ENCODE measurements at regions not wholly inside any gene's neighbourhood (a gene's known extent, or its start where the extent isn't known, plus 50 kb on each side); places are given as distances from the start of the nearest gene placed in this dataset.

DNA sequence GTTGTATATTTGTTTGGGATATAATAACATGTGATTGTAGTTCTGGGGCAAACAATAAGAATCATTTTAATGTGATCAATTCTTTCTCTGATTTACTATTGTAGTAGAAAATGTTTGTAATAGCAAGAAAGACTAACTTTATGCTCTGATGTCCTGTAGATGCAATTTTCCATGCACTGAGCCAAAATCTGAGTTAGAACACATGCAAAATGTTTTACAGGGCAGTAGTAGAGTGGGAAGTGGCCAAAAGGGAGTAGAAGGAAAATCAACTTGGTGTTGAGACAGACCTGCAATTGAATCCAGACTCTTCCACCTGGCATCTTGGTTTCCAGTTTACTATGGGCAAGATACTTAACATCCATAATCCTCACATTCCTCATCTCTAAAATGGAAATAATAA is 93.5 kb upstream of the BMP5 start:
- H3K9me3 Mint-ChIP-seq = no peaks in the 10 kb centered on the region
- Histone ChIP-seq H3K27ac (ENCODE audit: low read depth in 1 of 2, low read length in 2 of 2) (no peak overlapping the region), H3K9me3 (ENCODE audit: control insufficient read depth in 1 of 2, insufficient read depth in 1 of 2, low read length in 2 of 2) (peaks cover 0 to 6% of the 10 kb centered on the region in 2 experiments), H3K27me3 (ENCODE audit: control insufficient read depth in 1 of 2, insufficient read depth in 2 of 2, low read length in 2 of 2) (no peaks in the 10 kb centered on the region), H3K36me3 (ENCODE audit: insufficient read depth, low read length) (no peaks in the 10 kb centered on the region), H3K4me1 (ENCODE audit: insufficient read depth, low read length) (no peaks in the 10 kb centered on the region), H3K4me3 (ENCODE audit: low read length) (no peak overlapping the region)
- no peaks in the 10 kb centered on the region for H3K36me3 Mint-ChIP-seq (ENCODE audit: low read depth)
- no peak overlapping the region for H3K4me3 Mint-ChIP-seq
- no peak for TF ChIP-seq CTCF (IDR thresholded peaks at IDR 0.05)
- DNase-seq (no peak), ATAC-seq (ENCODE audit: poor library complexity) (no peak)
- POLR2A ChIA-PET = no interaction called here
- intact Hi-C loops (cut with DNase I, micrococcal nuclease) = loop anchor here in 1 of 2 experiments (5.0 kb wide), 1 partner anchor 68 kb away; no protein-coding TSS in a partner anchor
- H3K27ac Mint-ChIP-seq = no peak overlapping the region
- CTCF ChIA-PET = no interaction called here
- no peaks in the 10 kb centered on the region for H3K4me1 Mint-ChIP-seq (ENCODE audit: low read depth)
- H3K27me3 Mint-ChIP-seq = no peaks in the 10 kb centered on the region

DNA sequence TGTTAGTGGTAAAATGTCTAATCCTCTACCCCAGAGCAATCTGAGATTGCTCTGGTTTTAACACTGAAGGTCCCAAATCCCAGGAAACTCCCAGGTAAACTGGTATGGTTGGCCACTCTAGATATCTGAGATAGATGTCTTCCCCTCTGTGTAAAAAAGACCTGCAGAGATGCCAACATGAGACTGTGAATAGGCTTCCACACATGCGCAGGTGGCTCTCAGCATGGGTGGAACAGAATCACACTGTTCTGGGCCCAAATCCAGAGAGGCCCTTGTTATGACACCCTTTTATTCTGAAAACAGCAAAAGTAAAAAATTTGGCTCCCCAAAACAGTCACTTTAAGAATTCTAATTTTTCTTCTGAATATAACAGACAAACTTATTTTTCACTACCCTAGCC is 88.7 kb upstream of the BMP5 start:
- ChIA-PET CTCF (no interaction called here), POLR2A (no interaction called here)
- H3K36me3 Mint-ChIP-seq (ENCODE audit: low read depth) = no peaks in the 10 kb centered on the region
- peaks cover 0 to 10% of the 10 kb centered on the region in 2 experiments for H3K9me3 ChIP-seq (ENCODE audit: control insufficient read depth in 1 of 2, insufficient read depth in 1 of 2, low read length in 2 of 2)
- H3K4me1 ChIP-seq (ENCODE audit: insufficient read depth, low read length) = no peaks in the 10 kb centered on the region
- intact Hi-C loops (cut with DNase I, micrococcal nuclease) = no loop called here
- H3K9me3 Mint-ChIP-seq = no peaks in the 10 kb centered on the region
- no peaks in the 10 kb centered on the region for H3K4me1 Mint-ChIP-seq (ENCODE audit: low read depth)
- ATAC-seq (ENCODE audit: poor library complexity) (no peak), DNase-seq (no peak)
- no peaks in the 10 kb centered on the region for H3K36me3 ChIP-seq (ENCODE audit: insufficient read depth, low read length)
- H3K27ac ChIP-seq (ENCODE audit: low read depth in 1 of 2, low read length in 2 of 2) = no peak overlapping the region
- no peak overlapping the region for H3K27ac Mint-ChIP-seq
- TF ChIP-seq CTCF (IDR thresholded peaks at IDR 0.05) = no peak
- no peak overlapping the region for H3K4me3 Mint-ChIP-seq
- no peaks in the 10 kb centered on the region for H3K27me3 Mint-ChIP-seq
- no peak overlapping the region for H3K4me3 ChIP-seq (ENCODE audit: low read length)
- H3K27me3 ChIP-seq (ENCODE audit: control insufficient read depth in 1 of 2, insufficient read depth in 2 of 2, low read length in 2 of 2) = no peaks in the 10 kb centered on the region

DNA sequence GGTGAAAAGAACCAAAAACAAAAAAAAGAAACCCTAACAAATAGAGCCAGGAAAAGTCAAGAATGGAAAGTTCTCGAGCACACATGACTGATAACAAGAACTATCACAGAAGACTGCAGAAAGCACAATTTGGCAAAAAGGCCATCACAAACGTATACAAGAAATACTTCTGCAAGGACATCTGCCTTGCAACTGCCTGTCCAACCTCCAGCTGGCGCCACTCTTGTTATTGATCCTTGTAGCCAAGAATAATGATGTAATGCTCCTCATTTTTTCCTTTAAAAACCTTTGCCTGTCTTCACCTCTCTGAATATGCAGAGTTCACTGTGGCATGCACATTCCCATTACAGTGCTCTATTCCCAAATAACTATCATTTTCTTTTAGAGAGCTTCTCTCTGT is 87.9 kb upstream of the BMP5 start:
- H3K4me3 Mint-ChIP-seq = no peak overlapping the region
- TF ChIP-seq CTCF (IDR thresholded peaks at IDR 0.05) = no peak
- no peak overlapping the region for H3K27ac Mint-ChIP-seq
- Histone ChIP-seq H3K27me3 (ENCODE audit: control insufficient read depth in 1 of 2, insufficient read depth in 2 of 2, low read length in 2 of 2) (no peaks in the 10 kb centered on the region), H3K36me3 (ENCODE audit: insufficient read depth, low read length) (no peaks in the 10 kb centered on the region), H3K4me1 (ENCODE audit: insufficient read depth, low read length) (no peaks in the 10 kb centered on the region), H3K4me3 (ENCODE audit: low read length) (no peak overlapping the region), H3K27ac (ENCODE audit: low read depth in 1 of 2, low read length in 2 of 2) (no peak overlapping the region), H3K9me3 (ENCODE audit: control insufficient read depth in 1 of 2, insufficient read depth in 1 of 2, low read length in 2 of 2) (peaks cover 0 to 10% of the 10 kb centered on the region in 2 experiments)
- no peaks in the 10 kb centered on the region for H3K27me3 Mint-ChIP-seq
- peaks cover 2% of the 10 kb centered on the region for H3K9me3 Mint-ChIP-seq
- ChIA-PET CTCF (no interaction called here), POLR2A (no interaction called here)
- ATAC-seq (ENCODE audit: poor library complexity) (no peak), DNase-seq (no peak)
- no peaks in the 10 kb centered on the region for H3K36me3 Mint-ChIP-seq (ENCODE audit: low read depth)
- intact Hi-C loops (cut with DNase I, micrococcal nuclease) = no loop called here
- H3K4me1 Mint-ChIP-seq (ENCODE audit: low read depth) = no peaks in the 10 kb centered on the region
